AG09319 (cell line): ENCODE measurements at regions not wholly inside any gene's neighbourhood (a gene's known extent, or its start where the extent isn't known, plus 50 kb on each side); places are given as distances from the start of the nearest gene placed in this dataset.

Experiments used
- DNase-seq: peaks from one replicate; pipeline ENCODE4 v3.0.0-alpha.2; 2010; ENCODE audit warnings: low read depth; ENCODE audit errors: extremely low read depth
- TF ChIP-seq, protein P1 (sequence below): IDR thresholded peaks from 2 replicates; pipeline ENCODE4 v1.5.1; 2011; ENCODE audit warnings: low read depth, mild to moderate bottlenecking, inconsistent platforms, low read length, moderate library complexity

DNA sequence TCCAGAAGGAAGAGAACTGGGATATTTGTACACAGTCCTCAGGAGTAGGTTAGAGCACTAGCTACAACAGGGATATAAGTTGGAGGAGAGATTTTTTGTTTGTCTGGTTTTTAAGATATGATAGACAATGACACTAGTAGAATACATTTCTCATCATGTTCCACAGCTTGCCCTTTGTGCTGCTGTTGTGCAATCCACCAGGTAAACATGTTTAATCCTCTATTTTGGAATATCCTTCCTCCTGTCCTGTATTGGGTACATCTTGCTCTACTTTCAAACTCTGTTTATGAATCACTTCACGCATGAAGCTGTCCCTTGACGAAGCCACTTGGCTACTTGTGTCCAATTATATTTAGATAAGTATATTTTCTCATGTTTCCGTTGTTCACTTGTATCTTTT, 153.6 kb upstream of the TENT5A start:
- DNase-seq = no peak

DNA sequence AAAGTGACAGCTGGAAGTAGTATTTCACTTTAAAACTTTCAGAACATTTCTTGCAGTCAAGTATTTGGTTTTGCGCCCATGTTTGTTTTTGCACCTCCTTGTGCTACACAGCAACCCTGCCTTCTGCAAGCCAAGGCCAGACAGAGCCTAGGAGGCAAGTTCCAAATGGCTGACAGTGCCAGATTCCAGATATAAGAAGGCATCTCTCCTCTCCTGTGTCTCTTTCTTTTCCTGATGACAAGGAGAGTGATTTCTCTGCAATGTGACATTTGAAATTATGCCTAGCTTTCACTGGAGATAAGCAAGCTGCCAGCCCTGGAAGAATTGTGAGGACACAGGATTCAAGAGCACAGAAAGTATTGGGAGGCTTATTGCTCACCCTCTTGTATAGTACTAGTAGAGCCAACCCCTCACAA, 149.1 kb upstream of the TENT5A start:
- DNase-seq = no peak
- TF ChIP-seq, protein P1, sequence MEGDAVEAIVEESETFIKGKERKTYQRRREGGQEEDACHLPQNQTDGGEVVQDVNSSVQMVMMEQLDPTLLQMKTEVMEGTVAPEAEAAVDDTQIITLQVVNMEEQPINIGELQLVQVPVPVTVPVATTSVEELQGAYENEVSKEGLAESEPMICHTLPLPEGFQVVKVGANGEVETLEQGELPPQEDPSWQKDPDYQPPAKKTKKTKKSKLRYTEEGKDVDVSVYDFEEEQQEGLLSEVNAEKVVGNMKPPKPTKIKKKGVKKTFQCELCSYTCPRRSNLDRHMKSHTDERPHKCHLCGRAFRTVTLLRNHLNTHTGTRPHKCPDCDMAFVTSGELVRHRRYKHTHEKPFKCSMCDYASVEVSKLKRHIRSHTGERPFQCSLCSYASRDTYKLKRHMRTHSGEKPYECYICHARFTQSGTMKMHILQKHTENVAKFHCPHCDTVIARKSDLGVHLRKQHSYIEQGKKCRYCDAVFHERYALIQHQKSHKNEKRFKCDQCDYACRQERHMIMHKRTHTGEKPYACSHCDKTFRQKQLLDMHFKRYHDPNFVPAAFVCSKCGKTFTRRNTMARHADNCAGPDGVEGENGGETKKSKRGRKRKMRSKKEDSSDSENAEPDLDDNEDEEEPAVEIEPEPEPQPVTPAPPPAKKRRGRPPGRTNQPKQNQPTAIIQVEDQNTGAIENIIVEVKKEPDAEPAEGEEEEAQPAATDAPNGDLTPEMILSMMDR = no peak

More for the DNA sequence above, 153.6 kb upstream of the TENT5A start:
- TF ChIP-seq, protein P1 = no peak

DNA sequence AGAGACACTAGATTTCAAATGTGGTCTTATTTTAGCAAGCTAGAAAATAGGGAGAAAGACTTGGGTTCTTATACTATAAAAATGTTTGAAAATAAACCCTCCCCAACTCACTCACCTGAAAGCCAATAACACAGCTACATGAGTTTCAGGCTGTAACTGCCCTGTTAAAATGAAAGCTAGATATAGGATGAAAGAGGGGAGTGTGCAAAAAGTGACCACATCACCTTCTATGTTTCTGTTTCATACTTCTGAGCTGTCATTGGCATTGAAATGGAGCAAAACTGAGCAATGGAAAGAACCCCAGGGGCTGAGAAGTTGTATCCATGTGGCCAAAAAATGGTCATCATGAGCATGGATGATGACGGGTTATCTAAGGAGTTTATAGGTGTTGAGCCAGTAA, 148.1 kb upstream of the TENT5A start:
- DNase-seq = no peak
- TF ChIP-seq, protein P1 = no peak

DNA sequence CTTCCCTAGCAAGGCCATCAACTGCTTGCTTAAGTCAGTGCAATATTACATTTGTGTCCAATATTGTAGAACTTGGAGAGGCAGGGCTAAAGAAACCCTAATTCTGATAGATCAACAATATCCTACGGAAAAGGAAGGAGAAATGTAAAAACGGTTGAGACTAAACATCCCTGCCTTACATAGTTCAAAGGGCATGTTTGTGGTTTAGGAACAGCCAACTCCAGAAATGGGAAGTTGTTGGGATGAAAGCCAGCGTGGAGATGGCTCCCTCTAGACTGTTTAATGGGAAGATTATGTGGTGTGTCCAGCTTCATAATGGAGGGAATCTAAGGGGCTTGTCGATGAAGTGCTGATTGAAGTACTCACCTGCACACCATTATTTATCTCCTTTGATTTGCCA, 145.3 kb upstream of the TENT5A start:
- TF ChIP-seq, protein P1 = no peak
- no peak for DNase-seq

DNA sequence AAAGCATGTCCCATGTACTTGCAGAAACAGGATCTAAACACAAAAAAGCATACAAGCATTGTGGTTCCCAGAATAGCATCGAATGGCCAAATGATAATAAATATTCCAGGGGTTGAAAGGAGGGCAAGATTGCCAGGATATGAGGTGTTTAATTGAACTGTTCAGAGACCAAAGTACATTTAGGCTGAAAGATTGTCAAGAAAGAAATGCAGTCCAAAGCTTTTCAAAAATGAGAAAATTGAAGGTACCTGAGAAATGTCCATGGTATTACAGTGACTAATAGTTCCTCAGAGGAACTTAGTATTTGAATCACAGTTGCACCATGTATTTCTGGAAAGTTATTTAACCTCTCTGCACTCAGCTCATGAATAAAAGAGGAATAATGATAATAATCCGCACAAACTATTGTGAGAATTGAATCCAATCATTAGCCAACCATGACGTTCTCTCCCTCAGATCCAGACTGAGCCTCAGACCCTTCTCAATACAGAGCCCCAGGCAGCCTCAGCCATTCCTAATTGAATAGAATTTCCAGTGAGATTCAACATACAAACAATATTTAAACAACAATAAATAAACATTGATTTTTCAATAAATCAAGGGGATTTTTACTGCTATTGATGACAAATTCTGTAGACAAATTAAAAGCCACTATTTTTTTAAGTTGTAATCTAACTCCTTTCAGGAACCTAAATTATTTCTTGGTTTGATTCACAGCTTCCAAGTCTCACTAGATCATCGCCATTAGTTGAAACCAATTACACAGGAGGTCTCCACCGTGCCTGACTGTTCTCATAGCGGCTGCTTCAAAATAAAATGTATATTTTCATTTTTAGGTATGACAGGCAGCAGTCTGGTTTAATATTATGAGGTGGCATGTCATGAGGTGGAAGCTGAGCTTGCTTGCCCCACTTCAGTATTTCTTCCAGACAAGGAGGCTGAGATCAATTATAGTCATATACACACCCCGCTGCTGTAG, 144.3 kb upstream of the TENT5A start:
- DNase-seq = no peak
- TF ChIP-seq, protein P1 = no peak

DNA sequence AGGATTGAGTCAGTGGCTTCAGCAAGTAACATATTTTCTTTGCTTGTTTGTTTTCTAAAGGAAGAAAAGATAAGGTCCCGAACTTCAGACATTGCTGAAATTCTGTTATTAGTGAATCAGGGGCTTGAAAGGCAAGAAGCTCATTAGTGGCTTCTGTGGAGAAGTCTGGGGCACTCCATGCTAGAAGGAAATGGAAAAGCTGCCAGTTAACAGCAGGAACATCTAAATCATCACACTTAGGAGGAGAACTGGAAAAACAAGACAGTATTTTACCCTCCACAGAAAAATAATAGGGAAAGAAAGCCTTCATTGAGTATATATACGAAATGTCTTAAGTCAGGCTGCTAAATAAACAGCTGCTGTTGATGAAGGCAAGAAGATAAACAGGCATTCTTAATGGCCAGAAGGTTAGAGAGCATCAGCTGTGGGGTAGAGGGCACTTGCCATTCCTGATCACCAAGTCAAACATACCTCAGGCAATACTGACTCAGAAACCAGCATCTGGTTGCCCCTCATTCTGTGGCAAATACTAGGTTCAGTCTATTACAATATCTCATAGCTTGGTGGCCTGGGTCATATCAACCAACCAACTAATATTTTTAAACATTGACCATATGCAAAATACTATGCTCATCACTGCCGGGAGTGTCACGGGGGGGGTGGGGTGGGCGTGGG, 143.2 kb upstream of the TENT5A start:
- TF ChIP-seq, protein P1 = no peak
- DNase-seq = no peak

DNA sequence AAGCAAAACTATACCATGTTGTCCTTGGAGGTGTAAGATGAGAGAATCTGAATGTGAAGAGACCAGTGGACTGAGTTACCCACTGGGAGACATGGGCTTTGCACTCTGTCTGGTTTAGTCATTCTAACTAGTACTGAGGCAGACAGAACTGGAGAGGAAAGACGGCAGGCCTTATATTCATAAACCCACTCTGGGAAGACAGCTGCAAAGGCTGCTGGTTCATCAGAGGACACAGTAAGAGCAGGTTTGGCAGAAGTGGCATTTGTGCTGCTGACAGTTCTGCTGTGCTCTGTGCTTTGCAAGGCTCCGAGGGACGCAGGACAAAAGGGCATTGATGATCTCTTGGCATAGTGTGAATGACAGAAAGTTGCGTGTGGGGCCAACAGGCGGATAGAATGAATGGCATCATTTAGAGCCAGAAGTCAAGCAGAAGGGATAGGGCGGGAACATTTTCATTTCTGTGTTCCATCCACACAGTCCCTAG, 142.3 kb upstream of the TENT5A start:
- TF ChIP-seq, protein P1 = no peak
- DNase-seq = no peak
